Thoracic aorta (tissue), 2 donors: ENCODE measurements at regions not wholly inside any gene's neighbourhood (a gene's known extent, or its start where the extent isn't known, plus 50 kb on each side); places are given as distances from the start of the nearest gene placed in this dataset.
A peak's percentile ranks its signal among the peaks of the same experiment; 100 is the strongest.

Experiments used
- ATAC-seq: fragments of 150-250 bp; one replicate; pipeline ENCODE4 v1.8.0; 2017; ENCODE audit warnings: low read depth; ENCODE audit not compliant: insufficient number of reproducible peaks, low FRiP score
- DNase-seq: peaks from one replicate; pipeline ENCODE4 v3.0.0-alpha.2; 2020; ENCODE audit warnings: low spot score
- H3K27ac ChIP-seq, 2 donors: fragments of 200-600 bp; sonication (generic); 1 replicate in 1 of 2; 2 replicates in 1 of 2; pipeline ENCODE4 v1.5.1; 2016; ENCODE audit warnings: mild to moderate bottlenecking in 2 of 2, moderate library complexity in 2 of 2
- H3K27me3 ChIP-seq: fragments of 200-600 bp; sonication (generic); replicated peaks from 2 replicates; pipeline ENCODE4 v1.6.0; 2016; ENCODE audit warnings: mild to moderate bottlenecking; ENCODE audit not compliant: insufficient read depth
- H3K36me3 ChIP-seq: fragments of 200-600 bp; sonication (generic); one replicate; pipeline ENCODE4 v1.5.1; 2016
- H3K4me1 ChIP-seq, 2 donors: fragments of 200-600 bp; sonication (generic); 1 replicate in 1 of 2; 2 replicates in 1 of 2; pipeline versions ENCODE4 v1.5.1 to v1.6.0; 2016; ENCODE audit warnings: low read depth in 2 of 2, mild to moderate bottlenecking in 1 of 2; ENCODE audit not compliant: control insufficient read depth in 1 of 2
- H3K4me3 ChIP-seq: fragments of 200-600 bp; sonication (generic); 2 replicates; pipeline ENCODE4 v1.5.1; 2016; ENCODE audit warnings: mild to moderate bottlenecking
- H3K9me3 ChIP-seq: fragments of 200-600 bp; sonication (generic); 2 replicates; pipeline ENCODE4 v1.5.1; 2016
- CTCF ChIP-seq: fragments of 200-600 bp; sonication (generic); IDR thresholded peaks from one replicate; pipeline ENCODE4 v1.5.1; 2019; ENCODE audit warnings: antibody characterized with exemption

GRCh38 chr10:89853781-89854191 lies 152.4 kb downstream of the KIF20B start:
- H3K4me1 ChIP-seq = peaks cover 3 to 11% of the 10 kb centered on the region in 2 donors
- ATAC-seq = no peak
- DNase-seq = no peak
- no peak overlapping the region for H3K27ac ChIP-seq
- H3K9me3 ChIP-seq = no peaks in the 10 kb centered on the region
- TF ChIP-seq CTCF = no peak
- H3K4me3 ChIP-seq = no peak overlapping the region
- H3K27me3 ChIP-seq = no peaks in the 10 kb centered on the region
- H3K36me3 ChIP-seq = no peaks in the 10 kb centered on the region

- Histone ChIP-seq H3K36me3 (no peaks in the 10 kb centered on the region), H3K27ac (no peak overlapping the region), H3K4me3 (no peak overlapping the region), H3K27me3 (no peaks in the 10 kb centered on the region), H3K9me3 (no peaks in the 10 kb centered on the region), H3K4me1 (peaks cover 0 to 7% of the 10 kb centered on the region in 2 donors)
- ATAC-seq (no peak), DNase-seq (no peak)
- no peak for TF ChIP-seq CTCF
Measured at GRCh38 chr10:89857431-89858042, 156.1 kb downstream of the KIF20B start.

- Histone ChIP-seq H3K36me3 (no peaks in the 10 kb centered on the region), H3K27ac (peak overlapping the region in 1 of 2 donors; percentile 6), H3K4me1 (peaks cover 0 to 7% of the 10 kb centered on the region in 2 donors), H3K27me3 (no peaks in the 10 kb centered on the region), H3K4me3 (peak overlapping the region; percentile 59), H3K9me3 (no peaks in the 10 kb centered on the region)
- TF ChIP-seq CTCF = no peak
- ATAC-seq (no peak), DNase-seq (no peak)
Measured at GRCh38 chr10:89861199-89861573, 159.8 kb downstream of the KIF20B start.

GRCh38 chr10:89861584-89862301 lies 160.4 kb downstream of the KIF20B start:
- H3K27ac ChIP-seq = peak overlapping the region in 1 of 2 donors; percentile 6
- no peaks in the 10 kb centered on the region for H3K27me3 ChIP-seq
- ATAC-seq = no peak
- no peak for DNase-seq
- no peak for TF ChIP-seq CTCF
- no peak overlapping the region for H3K4me3 ChIP-seq
- H3K9me3 ChIP-seq = no peaks in the 10 kb centered on the region
- peaks cover 0 to 7% of the 10 kb centered on the region in 2 donors for H3K4me1 ChIP-seq
- H3K36me3 ChIP-seq = no peaks in the 10 kb centered on the region

GRCh38 chr10:89867964-89868363 lies 166.6 kb downstream of the KIF20B start:
- ATAC-seq = no peak
- Histone ChIP-seq H3K36me3 (no peaks in the 10 kb centered on the region), H3K4me3 (no peak overlapping the region), H3K27me3 (no peaks in the 10 kb centered on the region), H3K4me1 (peaks cover 7 to 24% of the 10 kb centered on the region in 2 donors), H3K9me3 (no peaks in the 10 kb centered on the region), H3K27ac (no peak overlapping the region)
- DNase-seq = no peak
- TF ChIP-seq CTCF = no peak
